Naive thymus-derived CD8-positive, alpha-beta T cell (primary cell): ENCODE measurements at regions not wholly inside any gene's neighbourhood (a gene's known extent, or its start where the extent isn't known, plus 50 kb on each side); places are given as distances from the start of the nearest gene placed in this dataset.

Source experiments
- ATAC-seq, 2 donors: fragments of 150-1000 bp; cut with Tn5 transposase in 1 of 2; sonication (Bioruptor Pico), chemical (Tn5 transposase) in 1 of 2; 1 replicate in 1 of 2; 2 replicates in 1 of 2; pipeline ENCODE4 v1.10.0; 2021; ENCODE audit warnings: mild to moderate bottlenecking in 2 of 2, moderate library complexity in 2 of 2
- POLR2A ChIA-PET: fragments of 350-600 bp; sonication (Branson Sonifier 250); formaldehyde crosslinking; loops from one replicate; lab custom pipeline; 2021; ENCODE audit warnings: antibody characterized with exemption; lab: Charles Lee
- DNase-seq, 10 donors: peaks; one replicate each; pipeline versions ENCODE4 v3.0.0 to v3.0.0-alpha.2; 2020 to 2022
- H3K27ac Mint-ChIP-seq, 10 donors: one replicate each; pipeline ENCODE4 v1.8.0; 2020 to 2022; ENCODE audit warnings: mild to moderate bottlenecking in 10 of 10, mixed read lengths in 10 of 10, moderate library complexity in 4 of 10, inconsistent platforms in 1 of 10
- H3K27me3 Mint-ChIP-seq, 5 donors: one replicate each; pipeline ENCODE4 v1.8.0; 2021 to 2022; ENCODE audit warnings: mixed read lengths in 5 of 5
- H3K36me3 Mint-ChIP-seq, 3 donors: one replicate each; pipeline ENCODE4 v1.8.0; 2020 to 2022; ENCODE audit warnings: mixed read lengths in 3 of 3, mild to moderate bottlenecking in 2 of 3, inconsistent platforms in 1 of 3
- H3K4me1 Mint-ChIP-seq, 4 donors: one replicate each; pipeline ENCODE4 v1.8.0; 2021 to 2022; ENCODE audit warnings: mixed read lengths in 4 of 4
- H3K4me3 Mint-ChIP-seq, 10 donors: one replicate each; pipeline ENCODE4 v1.8.0; 2020 to 2022; ENCODE audit warnings: mild to moderate bottlenecking in 10 of 10, mixed read lengths in 10 of 10, moderate library complexity in 6 of 10, inconsistent platforms in 1 of 10
- H3K9me3 Mint-ChIP-seq, 9 donors: one replicate each; pipeline ENCODE4 v1.8.0; 2020 to 2022; ENCODE audit warnings: mixed read lengths in 9 of 9, mild to moderate bottlenecking in 3 of 9, inconsistent platforms in 1 of 9, moderate library complexity in 1 of 9

- Mint-ChIP-seq H3K9me3 (peaks cover 0 to 3% (median 0%) of the 10 kb centered on the region in 9 donors), H3K27ac (no peak overlapping the region), H3K27me3 (peaks cover 0 to 10% (median 3%) of the 10 kb centered on the region in 5 donors), H3K4me3 (no peak overlapping the region), H3K4me1 (peaks cover 0 to 4% (median 0%) of the 10 kb centered on the region in 4 donors), H3K36me3 (no peaks in the 10 kb centered on the region)
- DNase-seq (no peak), ATAC-seq (no peak)
- POLR2A ChIA-PET = no interaction called here
Measured at GRCh38 chr6:71457929-71458328, 169.3 kb downstream of the OGFRL1 start.

GRCh38 chr6:71459162-71459561 is 170.6 kb downstream of the OGFRL1 start:
- no peak overlapping the region for H3K27ac Mint-ChIP-seq
- no peak overlapping the region for H3K4me3 Mint-ChIP-seq
- POLR2A ChIA-PET = no interaction called here
- H3K4me1 Mint-ChIP-seq = peaks cover 0 to 4% (median under 1%) of the 10 kb centered on the region in 4 donors
- H3K9me3 Mint-ChIP-seq = peaks cover 0 to 6% (median 0%) of the 10 kb centered on the region in 9 donors
- ATAC-seq (no peak), DNase-seq (no peak)
- no peaks in the 10 kb centered on the region for H3K36me3 Mint-ChIP-seq
- H3K27me3 Mint-ChIP-seq = peaks cover 0 to 10% (median 3%) of the 10 kb centered on the region in 5 donors

- Mint-ChIP-seq H3K27ac (no peak overlapping the region), H3K9me3 (peaks cover 0 to 22% (median 3%) of the 10 kb centered on the region in 9 donors), H3K4me3 (no peak overlapping the region), H3K4me1 (peaks cover 0 to 4% (median under 1%) of the 10 kb centered on the region in 4 donors), H3K36me3 (peaks cover 0 to 1% (median 0%) of the 10 kb centered on the region in 3 donors), H3K27me3 (peaks cover 0 to 10% (median 3%) of the 10 kb centered on the region in 5 donors)
- POLR2A ChIA-PET = no interaction called here
- no peak for DNase-seq
- ATAC-seq = no peak
Measured at GRCh38 chr6:71460933-71461332, 172.3 kb downstream of the OGFRL1 start.

- POLR2A ChIA-PET = no interaction called here
- no peak for DNase-seq
- no peak overlapping the region for H3K27ac Mint-ChIP-seq
- H3K4me3 Mint-ChIP-seq = no peak overlapping the region
- no peak for ATAC-seq
- H3K36me3 Mint-ChIP-seq = peaks cover 0 to 7% (median 0%) of the 10 kb centered on the region in 3 donors
- peaks cover 0 to 10% (median 3%) of the 10 kb centered on the region in 5 donors for H3K27me3 Mint-ChIP-seq
- H3K4me1 Mint-ChIP-seq = peaks cover 0 to 4% (median under 1%) of the 10 kb centered on the region in 4 donors
- H3K9me3 Mint-ChIP-seq = peaks cover 0 to 27% (median 3%) of the 10 kb centered on the region in 9 donors
Measured at GRCh38 chr6:71463061-71463460, 174.4 kb downstream of the OGFRL1 start.

- no peak for DNase-seq
- ATAC-seq = no peak
- peaks cover 0 to 7% (median 0%) of the 10 kb centered on the region in 3 donors for H3K36me3 Mint-ChIP-seq
- H3K27me3 Mint-ChIP-seq = peaks cover 0 to 13% (median 8%) of the 10 kb centered on the region in 5 donors
- POLR2A ChIA-PET = no interaction called here
- peaks cover 0 to 1% (median 0%) of the 10 kb centered on the region in 4 donors for H3K4me1 Mint-ChIP-seq
- H3K27ac Mint-ChIP-seq = no peak overlapping the region
- H3K9me3 Mint-ChIP-seq = peaks cover 0 to 27% (median 3%) of the 10 kb centered on the region in 9 donors
- H3K4me3 Mint-ChIP-seq = no peak overlapping the region
Measured at GRCh38 chr6:71465096-71465495, 176.5 kb downstream of the OGFRL1 start.

- Mint-ChIP-seq H3K4me3 (no peak overlapping the region), H3K27me3 (peaks cover 0 to 11% (median 7%) of the 10 kb centered on the region in 5 donors), H3K36me3 (peaks cover 0 to 7% (median 0%) of the 10 kb centered on the region in 3 donors), H3K9me3 (peaks cover 0 to 27% (median 3%) of the 10 kb centered on the region in 9 donors), H3K4me1 (peaks cover 0 to 1% (median 0%) of the 10 kb centered on the region in 4 donors), H3K27ac (no peak overlapping the region)
- DNase-seq (no peak), ATAC-seq (no peak)
- POLR2A ChIA-PET = no interaction called here
Measured at GRCh38 chr6:71466362-71466761, 177.8 kb downstream of the OGFRL1 start.

GRCh38 chr6:71468038-71468437 is 179.4 kb downstream of the OGFRL1 start:
- no peak for ATAC-seq

GRCh38 chr6:71468841-71469700 is 180.5 kb downstream of the OGFRL1 start:
- peaks cover 2 to 23% (median 8%) of the 10 kb centered on the region in 5 donors for H3K27me3 Mint-ChIP-seq
- H3K27ac Mint-ChIP-seq = no peak overlapping the region
- no peak overlapping the region for H3K4me3 Mint-ChIP-seq
- H3K36me3 Mint-ChIP-seq = peaks cover 0 to 7% (median 0%) of the 10 kb centered on the region in 3 donors
- peaks cover 0 to 23% (median 1%) of the 10 kb centered on the region in 9 donors for H3K9me3 Mint-ChIP-seq
- H3K4me1 Mint-ChIP-seq = no peaks in the 10 kb centered on the region
- ATAC-seq = no peak
- DNase-seq = no peak
- POLR2A ChIA-PET = no interaction called here

More at GRCh38 chr6:71468038-71468437, 179.4 kb downstream of the OGFRL1 start:
- H3K4me1 Mint-ChIP-seq = peaks cover 0 to 1% (median 0%) of the 10 kb centered on the region in 4 donors
- peaks cover 0 to 27% (median 3%) of the 10 kb centered on the region in 9 donors for H3K9me3 Mint-ChIP-seq
- POLR2A ChIA-PET = no interaction called here
- peaks cover 0 to 7% (median 0%) of the 10 kb centered on the region in 3 donors for H3K36me3 Mint-ChIP-seq
- DNase-seq = no peak
- no peak overlapping the region for H3K27ac Mint-ChIP-seq
- H3K4me3 Mint-ChIP-seq = no peak overlapping the region
- peaks cover 0 to 13% (median 7%) of the 10 kb centered on the region in 5 donors for H3K27me3 Mint-ChIP-seq

- no peak overlapping the region for H3K27ac Mint-ChIP-seq
- no peaks in the 10 kb centered on the region for H3K36me3 Mint-ChIP-seq
- no peak overlapping the region for H3K4me3 Mint-ChIP-seq
- ATAC-seq (no peak), DNase-seq (no peak)
- H3K4me1 Mint-ChIP-seq = no peaks in the 10 kb centered on the region
- H3K9me3 Mint-ChIP-seq = no peaks in the 10 kb centered on the region
- H3K27me3 Mint-ChIP-seq = peaks cover 2 to 23% (median 8%) of the 10 kb centered on the region in 5 donors
- POLR2A ChIA-PET = interaction anchor here (0.5 kb wide), 1 partner anchor 26 kb away, joined by 4 read pairs; no protein-coding TSS in a partner anchor
Measured at GRCh38 chr6:71471718-71472117, 183.1 kb downstream of the OGFRL1 start.

GRCh38 chr6:71473926-71474325 is 185.3 kb downstream of the OGFRL1 start:
- H3K27me3 Mint-ChIP-seq = peaks cover 2 to 23% (median 8%) of the 10 kb centered on the region in 5 donors
- no peak for DNase-seq
- H3K9me3 Mint-ChIP-seq = no peaks in the 10 kb centered on the region
- ATAC-seq = no peak
- H3K4me1 Mint-ChIP-seq = no peaks in the 10 kb centered on the region
- no peak overlapping the region for H3K27ac Mint-ChIP-seq
- no peaks in the 10 kb centered on the region for H3K36me3 Mint-ChIP-seq
- POLR2A ChIA-PET = no interaction called here
- no peak overlapping the region for H3K4me3 Mint-ChIP-seq

GRCh38 chr6:71474942-71475341 is 186.3 kb downstream of the OGFRL1 start:
- Mint-ChIP-seq H3K9me3 (no peaks in the 10 kb centered on the region), H3K27me3 (peaks cover 2 to 22% (median 3%) of the 10 kb centered on the region in 5 donors), H3K4me3 (no peak overlapping the region), H3K36me3 (no peaks in the 10 kb centered on the region), H3K4me1 (no peaks in the 10 kb centered on the region), H3K27ac (no peak overlapping the region)
- no peak for ATAC-seq
- DNase-seq = no peak
- POLR2A ChIA-PET = no interaction called here

GRCh38 chr6:71476371-71476770 is 187.8 kb downstream of the OGFRL1 start:
- Mint-ChIP-seq H3K4me3 (no peak overlapping the region), H3K36me3 (no peaks in the 10 kb centered on the region), H3K9me3 (no peaks in the 10 kb centered on the region), H3K27me3 (peaks cover under 1 to 12% (median 2%) of the 10 kb centered on the region in 5 donors), H3K4me1 (no peaks in the 10 kb centered on the region), H3K27ac (no peak overlapping the region)
- DNase-seq (no peak), ATAC-seq (no peak)
- POLR2A ChIA-PET = no interaction called here

GRCh38 chr6:71476872-71477271 is 188.3 kb downstream of the OGFRL1 start:
- POLR2A ChIA-PET = no interaction called here

More at GRCh38 chr6:71476872-71477271, 188.3 kb downstream of the OGFRL1 start:
- no peaks in the 10 kb centered on the region for H3K4me1 Mint-ChIP-seq
- no peak overlapping the region for H3K4me3 Mint-ChIP-seq
- H3K9me3 Mint-ChIP-seq = no peaks in the 10 kb centered on the region
- no peak for DNase-seq
- ATAC-seq = no peak
- H3K36me3 Mint-ChIP-seq = no peaks in the 10 kb centered on the region
- no peak overlapping the region for H3K27ac Mint-ChIP-seq
- peaks cover 0 to 12% (median 2%) of the 10 kb centered on the region in 5 donors for H3K27me3 Mint-ChIP-seq
